ENCODE measurements at regions not wholly inside any gene's neighbourhood (a gene's known extent, or its start where the extent isn't known, plus 50 kb on each side); places are given as distances from the start of the nearest gene placed in this dataset.

- no peaks in the 10 kb centered on the region for H3K36me3 ChIP-seq (ENCODE audit: control insufficient read depth, insufficient read depth, low read length)
- H3K4me3 ChIP-seq, result no peak overlapping the region
- intact Hi-C loops (cut with micrococcal nuclease), result no loop called here
- H3K9me1 ChIP-seq (ENCODE audit: control insufficient read depth, insufficient read depth, low read length), result no peaks in the 10 kb centered on the region
- no TSS peak for BruUV-seq (replicated peaks)
- ChIA-PET CTCF (ENCODE audit: low intra/inter-chr PET ratio) (no interaction called here), POLR2A (interaction anchor here (0.7 kb wide), 1 partner anchor 263 kb away, joined by 3 read pairs; no protein-coding TSS in a partner anchor)
- H3K4me2 ChIP-seq (ENCODE audit: insufficient read depth, low read length), result no peak overlapping the region
- WGBS (ENCODE audit: insufficient coverage, low coverage, missing lambda C conversion rate), result 6% methylated on average over 9 of the region's 11 CpGs
- H2AFZ ChIP-seq (ENCODE audit: low read depth, low read length), result no peak overlapping the region
- H3K9ac ChIP-seq (ENCODE audit: insufficient read depth in 1 of 2, low read depth in 2 of 2, low read length in 2 of 2), result no peak overlapping the region
- H3K4me1 ChIP-seq (replicated peaks in 1 of 2; ENCODE audit: control insufficient read depth in 2 of 2, insufficient read depth in 2 of 2, low read length in 2 of 2), result no peaks in the 10 kb centered on the region
- no peaks in the 10 kb centered on the region for H3K79me2 ChIP-seq (ENCODE audit: control insufficient read depth, insufficient read depth, low read length)
- peak in 2 of 4 experiments; percentile 0 to 2 for DNase-seq (ENCODE audit: extremely low read depth in 1 of 4, low spot score in 3 of 4)
- no peak for TF ChIP-seq MAFG (tag; conservative IDR thresholded peaks at IDR 0.05)
- TF ChIP-seq HOMEZ (CRISPR knock-in tag; IDR thresholded peaks at IDR 0.05), result no peak
- TF ChIP-seq MXI1 (IDR thresholded peaks at IDR 0.05; ENCODE audit: low read depth, low read length), result no peak
- TF ChIP-seq DIDO1 (tag; IDR thresholded peaks at IDR 0.05; ENCODE audit: low read depth), result no peak
- TF ChIP-seq CTCF (IDR thresholded peaks at IDR 0.05 in 2 of 3, conservative IDR thresholded peaks at IDR 0.05 in 1 of 3; ENCODE audit: insufficient read depth in 2 of 3, low read depth in 1 of 3, low read length in 3 of 3), result no peak
- no peak overlapping the region for H3K27ac ChIP-seq (ENCODE audit: extremely low read depth, low read depth, low read length)
- in situ Hi-C loops (cut with MboI), result no loop called here
- ATAC-seq, result no peak
- 0 out of 5 replicates have a peak, but pooled peaks cover 0 to 5% of the 10 kb centered on the region in 2 experiments for H3K27me3 ChIP-seq (ENCODE audit: control insufficient read depth in 2 of 2, insufficient read depth in 2 of 2, low read length in 2 of 2)
- H3K9me3 ChIP-seq (replicated peaks; ENCODE audit: control insufficient read depth, insufficient read depth, low read depth, low read length), result no peaks in the 10 kb centered on the region
- H4K20me1 ChIP-seq (replicated peaks; ENCODE audit: control insufficient read depth, insufficient read depth, low read length), result no peaks in the 10 kb centered on the region
- FAIRE-seq, result no peak
These were observed 336.2 kb downstream of the TXNL1 start for GRCh38 chr18:56302156-56302555.
